GM12873 (cell line): ENCODE measurements at regions not wholly inside any gene's neighbourhood (a gene's known extent, or its start where the extent isn't known, plus 50 kb on each side); places are given as distances from the start of the nearest gene placed in this dataset.

Experiments used
- TF ChIP-seq, protein P1 (sequence below): IDR thresholded peaks from 2 replicates; pipeline ENCODE4 v1.5.1; 2012; ENCODE audit warnings: low read depth, mild to moderate bottlenecking, moderate library complexity, low read length, control low read depth; ENCODE audit not compliant: insufficient read depth; ENCODE audit errors: missing control alignments

DNA sequence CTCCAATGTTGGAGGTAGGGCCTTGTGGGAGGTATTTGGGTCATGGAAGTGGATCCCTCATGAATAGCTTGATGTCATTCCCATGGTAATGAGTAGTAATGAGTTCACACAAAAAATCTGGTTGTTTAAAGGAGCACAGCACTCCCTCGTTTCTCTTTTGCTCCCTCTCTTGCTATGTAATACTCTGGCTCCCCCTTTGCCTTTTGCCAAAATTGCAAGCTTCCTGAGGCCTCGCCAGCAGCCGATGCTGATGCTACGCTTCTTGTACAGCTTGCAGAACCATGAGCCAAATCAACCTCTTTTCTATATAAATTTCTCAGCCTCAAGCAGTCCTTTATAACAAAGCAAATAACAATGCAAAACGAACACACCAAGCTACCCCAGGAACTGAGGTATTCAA, 80.9 kb downstream of the LHX9 start:
- TF ChIP-seq, protein P1, sequence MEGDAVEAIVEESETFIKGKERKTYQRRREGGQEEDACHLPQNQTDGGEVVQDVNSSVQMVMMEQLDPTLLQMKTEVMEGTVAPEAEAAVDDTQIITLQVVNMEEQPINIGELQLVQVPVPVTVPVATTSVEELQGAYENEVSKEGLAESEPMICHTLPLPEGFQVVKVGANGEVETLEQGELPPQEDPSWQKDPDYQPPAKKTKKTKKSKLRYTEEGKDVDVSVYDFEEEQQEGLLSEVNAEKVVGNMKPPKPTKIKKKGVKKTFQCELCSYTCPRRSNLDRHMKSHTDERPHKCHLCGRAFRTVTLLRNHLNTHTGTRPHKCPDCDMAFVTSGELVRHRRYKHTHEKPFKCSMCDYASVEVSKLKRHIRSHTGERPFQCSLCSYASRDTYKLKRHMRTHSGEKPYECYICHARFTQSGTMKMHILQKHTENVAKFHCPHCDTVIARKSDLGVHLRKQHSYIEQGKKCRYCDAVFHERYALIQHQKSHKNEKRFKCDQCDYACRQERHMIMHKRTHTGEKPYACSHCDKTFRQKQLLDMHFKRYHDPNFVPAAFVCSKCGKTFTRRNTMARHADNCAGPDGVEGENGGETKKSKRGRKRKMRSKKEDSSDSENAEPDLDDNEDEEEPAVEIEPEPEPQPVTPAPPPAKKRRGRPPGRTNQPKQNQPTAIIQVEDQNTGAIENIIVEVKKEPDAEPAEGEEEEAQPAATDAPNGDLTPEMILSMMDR, result peak; percentile 7

DNA sequence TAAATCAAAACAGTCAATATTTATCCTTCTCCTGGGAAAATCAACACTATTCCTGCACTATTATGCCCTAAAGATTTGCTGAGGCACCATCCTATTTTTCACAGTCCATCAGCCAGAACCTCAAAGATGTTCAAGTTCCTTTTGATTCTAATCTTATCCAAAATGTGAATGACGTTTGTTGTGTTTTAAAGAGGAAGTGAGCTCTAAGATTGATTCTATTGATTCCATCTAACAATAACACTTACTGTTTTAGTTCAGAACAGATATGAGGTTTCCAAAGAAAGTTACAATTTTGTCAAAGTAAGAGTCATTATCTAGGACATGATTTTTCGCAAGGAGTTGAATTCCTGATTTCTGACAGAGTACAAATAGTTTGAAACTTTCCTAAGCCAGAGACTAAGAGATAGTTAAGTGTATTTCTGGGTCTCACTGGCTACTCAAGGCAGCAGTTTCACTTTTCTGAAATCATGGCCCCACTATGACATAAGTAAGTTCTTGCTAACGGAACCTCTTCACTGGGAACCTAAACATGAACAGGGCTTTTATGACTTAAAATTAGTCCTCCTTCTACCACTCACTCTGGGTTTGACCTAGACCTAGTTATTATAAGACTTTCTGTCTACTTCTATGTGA, 84.7 kb downstream of the LHX9 start:
- TF ChIP-seq, protein P1, result no peak

DNA sequence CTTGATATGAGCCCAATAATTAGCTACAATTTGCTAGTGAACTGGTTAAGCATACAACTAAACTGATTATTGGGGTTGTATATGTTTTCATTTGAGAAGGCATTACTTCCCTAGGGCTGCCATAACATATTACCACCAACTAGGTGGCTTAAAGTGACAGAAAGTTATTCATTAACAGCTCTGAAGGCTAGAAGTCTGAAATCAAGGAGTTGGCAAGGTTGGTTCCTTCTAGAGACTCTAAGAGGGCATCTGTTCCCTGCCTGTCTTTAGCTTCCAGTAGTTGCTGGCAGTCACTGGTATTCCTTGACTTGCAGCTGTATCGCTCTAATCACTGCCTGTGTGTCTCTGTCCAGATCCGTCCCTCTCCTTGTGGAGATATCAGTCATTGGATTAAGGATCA, 86.3 kb downstream of the LHX9 start:
- TF ChIP-seq, protein P1, result no peak

DNA sequence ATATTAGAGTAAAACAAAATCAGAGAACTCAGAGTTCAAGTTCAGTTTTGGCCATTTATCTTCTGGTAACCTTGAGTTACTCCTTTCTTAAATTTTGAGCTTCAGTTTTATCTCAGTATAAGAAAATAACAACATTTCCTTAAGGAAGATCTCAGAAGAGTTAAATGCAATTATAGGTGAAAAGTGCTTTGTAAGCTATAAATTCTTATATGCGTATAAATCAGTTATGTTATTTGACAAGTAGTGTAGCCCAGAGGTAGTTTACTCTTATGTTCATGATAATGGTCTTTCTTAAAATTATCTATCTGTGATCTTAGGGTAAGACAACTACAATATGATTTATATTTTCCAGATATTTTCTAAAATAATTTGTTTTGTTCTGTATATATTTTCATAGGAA, 89.8 kb downstream of the LHX9 start:
- TF ChIP-seq, protein P1, result no peak

DNA sequence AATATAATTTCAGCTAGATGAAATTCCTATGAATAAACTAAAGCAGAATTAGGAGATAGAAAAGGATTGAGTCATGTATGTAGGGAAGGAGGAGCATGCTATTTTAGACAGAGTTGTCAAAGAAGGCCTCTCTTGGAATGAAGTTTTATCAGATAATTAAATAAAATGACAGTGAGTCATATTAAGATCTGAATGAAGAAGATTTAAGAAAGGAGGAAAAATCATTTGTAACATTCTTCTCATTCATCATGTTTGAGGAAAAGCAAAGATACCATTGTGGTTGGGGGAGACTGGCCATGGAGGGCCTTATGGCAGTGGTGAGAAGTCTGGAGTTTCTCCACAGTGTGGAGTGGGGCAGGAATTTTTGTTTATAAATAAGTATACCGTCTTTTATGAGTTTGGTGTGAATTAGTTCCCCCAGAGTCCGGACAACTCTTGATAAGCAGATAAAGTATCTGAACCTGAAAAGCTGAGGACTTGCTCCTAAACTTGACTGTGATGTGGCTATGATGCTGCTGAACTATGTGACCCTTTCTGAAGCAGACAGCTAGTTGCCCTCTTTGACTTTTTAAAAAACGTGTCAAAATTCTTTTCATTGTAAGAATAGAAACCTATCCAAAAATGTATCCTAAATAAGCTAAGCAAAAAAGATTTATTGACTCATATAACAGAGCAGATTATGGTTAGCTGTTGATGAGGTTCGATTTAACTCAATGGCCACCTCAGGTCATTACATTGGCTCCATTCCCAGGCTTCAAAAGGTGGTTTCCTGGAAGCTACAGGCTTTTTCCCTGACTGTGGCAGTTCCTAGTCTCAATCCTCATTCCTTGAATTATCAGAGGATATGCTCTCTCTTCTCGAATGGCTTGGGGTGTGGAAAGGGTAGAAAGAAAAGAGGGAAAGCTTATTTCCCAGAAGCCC, 90.8 kb downstream of the LHX9 start:
- TF ChIP-seq, protein P1, result no peak

DNA sequence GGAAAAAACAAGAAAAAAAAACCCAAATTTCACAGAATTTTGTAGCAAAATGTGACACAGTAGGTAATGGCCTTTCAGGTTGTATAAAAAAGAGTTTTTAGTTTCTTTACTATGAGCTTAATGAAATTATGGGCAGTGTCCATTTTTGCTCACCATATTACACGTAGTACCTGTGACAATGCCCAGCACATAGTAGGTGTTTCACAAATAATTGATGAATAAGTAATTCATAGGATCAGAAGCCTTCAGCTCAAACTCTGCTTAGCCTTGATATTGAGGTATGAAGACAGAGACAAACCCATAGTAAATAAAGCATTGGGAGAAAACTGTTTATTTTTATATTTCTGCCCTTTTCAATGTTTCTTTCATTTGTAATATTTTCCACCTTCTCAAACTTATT, 97.2 kb downstream of the LHX9 start:
- TF ChIP-seq, protein P1, result no peak

DNA sequence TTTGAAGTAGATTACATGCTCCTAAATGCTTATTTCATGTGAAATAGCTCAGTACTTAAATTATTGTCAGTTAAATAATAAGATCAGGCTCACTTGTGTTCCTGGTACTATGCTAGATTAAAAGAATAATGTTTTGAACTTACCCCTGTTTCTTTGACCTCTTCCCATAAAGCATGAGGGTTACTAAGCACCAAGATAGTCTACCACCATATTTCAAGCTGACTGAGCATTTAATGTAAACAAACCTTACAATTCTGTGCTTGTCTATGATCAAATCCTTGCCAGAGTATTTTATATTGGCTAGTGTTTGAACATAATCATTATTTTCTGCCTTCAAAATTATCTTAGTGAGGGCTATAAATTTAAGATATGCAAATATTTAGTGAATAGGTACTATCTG, 98.1 kb downstream of the LHX9 start:
- TF ChIP-seq, protein P1, result no peak
